Mucosa of descending colon (tissue), 3 donors: ENCODE measurements at regions not wholly inside any gene's neighbourhood (a gene's known extent, or its start where the extent isn't known, plus 50 kb on each side); places are given as distances from the start of the nearest gene placed in this dataset.

Experiments
- ATAC-seq: fragments of 200-7000 bp; cut with Tn5 transposase; one replicate; pipeline ENCODE4 v1.9.1; 2020; ENCODE audit warnings: mild to moderate bottlenecking, moderate library complexity
- DNase-seq, 3 donors: peaks; one replicate each; pipeline ENCODE4 v3.0.0-alpha.2; 2020
- H3K36me3 ChIP-seq: fragments of 200-600 bp; one replicate; pipeline ENCODE4 v1.8.0; 2021; ENCODE audit warnings: low read depth, mild to moderate bottlenecking
- H3K4me1 ChIP-seq: fragments of 200-600 bp; one replicate; pipeline ENCODE4 v1.8.0; 2021; ENCODE audit warnings: low read depth, mild to moderate bottlenecking
- H3K4me3 ChIP-seq: fragments of 200-600 bp; one replicate; pipeline ENCODE4 v1.8.0; 2021; ENCODE audit warnings: mild to moderate bottlenecking
- H3K9me3 ChIP-seq: fragments of 200-600 bp; one replicate; pipeline ENCODE4 v1.8.0; 2021; ENCODE audit warnings: mild to moderate bottlenecking
- intact Hi-C, 2 donors: fragments of 100-400 bp; cut with DNase I in 1 of 2; cut with micrococcal nuclease in 1 of 2; formaldehyde crosslinking; loops; one replicate each; pipeline versions ENCODE4 v1.11.0 to v1.11.1; 2022; cut with DNase I, micrococcal nuclease
- TF ChIP-seq, protein P1 (sequence below): fragments of 200-600 bp; IDR thresholded peaks from one replicate; pipeline ENCODE4 v1.8.0; 2022; ENCODE audit warnings: antibody characterized with exemption, mild to moderate bottlenecking
- donor health status: DM: no; HTN: no; CAD: no; lungs with moderate emphysema.
- donor health status: DM: no; HTN: no; CAD: no.
- donor health status: DM: no; HTN: yes; CAD: no.

GRCh38 chr10:120999868-121000267 lies 148.7 kb downstream of the WDR11 start:
- H3K4me3 ChIP-seq, result no peak overlapping the region
- no peaks in the 10 kb centered on the region for H3K9me3 ChIP-seq
- intact Hi-C loops, result no loop called here
- DNase-seq (no peak), ATAC-seq (no peak)
- TF ChIP-seq, protein P1, sequence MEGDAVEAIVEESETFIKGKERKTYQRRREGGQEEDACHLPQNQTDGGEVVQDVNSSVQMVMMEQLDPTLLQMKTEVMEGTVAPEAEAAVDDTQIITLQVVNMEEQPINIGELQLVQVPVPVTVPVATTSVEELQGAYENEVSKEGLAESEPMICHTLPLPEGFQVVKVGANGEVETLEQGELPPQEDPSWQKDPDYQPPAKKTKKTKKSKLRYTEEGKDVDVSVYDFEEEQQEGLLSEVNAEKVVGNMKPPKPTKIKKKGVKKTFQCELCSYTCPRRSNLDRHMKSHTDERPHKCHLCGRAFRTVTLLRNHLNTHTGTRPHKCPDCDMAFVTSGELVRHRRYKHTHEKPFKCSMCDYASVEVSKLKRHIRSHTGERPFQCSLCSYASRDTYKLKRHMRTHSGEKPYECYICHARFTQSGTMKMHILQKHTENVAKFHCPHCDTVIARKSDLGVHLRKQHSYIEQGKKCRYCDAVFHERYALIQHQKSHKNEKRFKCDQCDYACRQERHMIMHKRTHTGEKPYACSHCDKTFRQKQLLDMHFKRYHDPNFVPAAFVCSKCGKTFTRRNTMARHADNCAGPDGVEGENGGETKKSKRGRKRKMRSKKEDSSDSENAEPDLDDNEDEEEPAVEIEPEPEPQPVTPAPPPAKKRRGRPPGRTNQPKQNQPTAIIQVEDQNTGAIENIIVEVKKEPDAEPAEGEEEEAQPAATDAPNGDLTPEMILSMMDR, result no peak
- H3K4me1 ChIP-seq, result peaks cover 9% of the 10 kb centered on the region
- H3K36me3 ChIP-seq, result no peaks in the 10 kb centered on the region

DNA sequence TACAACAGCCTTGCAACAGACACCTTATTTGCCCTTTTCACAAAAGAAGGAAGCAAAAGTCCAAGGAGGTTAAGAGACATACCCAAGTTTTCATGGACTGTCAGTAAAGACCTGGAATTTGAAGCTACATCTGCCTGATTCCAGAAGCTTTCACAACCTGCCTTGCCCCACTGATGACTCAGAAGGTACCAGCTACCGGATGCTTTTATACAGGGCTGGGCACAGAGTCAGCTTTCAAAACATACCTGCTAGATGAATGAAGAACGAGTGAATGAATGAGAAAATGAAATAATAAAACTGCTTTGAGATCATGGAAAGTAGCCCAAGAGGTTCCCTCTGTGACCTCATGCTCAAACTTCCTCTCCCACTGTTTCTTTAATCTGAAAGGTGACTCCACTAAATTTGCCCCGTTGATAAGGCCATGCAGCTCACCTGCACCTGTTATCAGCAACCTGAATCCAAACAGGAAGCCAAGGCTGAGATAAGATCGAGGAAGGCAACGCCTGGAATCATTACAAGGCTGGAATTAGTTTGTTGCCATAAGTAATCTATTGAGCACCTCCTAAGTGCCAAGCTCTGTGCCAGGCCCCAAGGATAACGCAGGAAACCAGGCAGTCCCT lies 151.5 kb downstream of the WDR11 start:
- Histone ChIP-seq H3K4me1 (peaks cover 4% of the 10 kb centered on the region), H3K4me3 (no peak overlapping the region), H3K9me3 (peaks cover 22% of the 10 kb centered on the region), H3K36me3 (no peaks in the 10 kb centered on the region)
- DNase-seq (peak in 2 of 3 donors; percentile 46 to 50), ATAC-seq (peak; percentile 94)
- intact Hi-C loops, result no loop called here
- TF ChIP-seq, protein P1, result no peak

DNA sequence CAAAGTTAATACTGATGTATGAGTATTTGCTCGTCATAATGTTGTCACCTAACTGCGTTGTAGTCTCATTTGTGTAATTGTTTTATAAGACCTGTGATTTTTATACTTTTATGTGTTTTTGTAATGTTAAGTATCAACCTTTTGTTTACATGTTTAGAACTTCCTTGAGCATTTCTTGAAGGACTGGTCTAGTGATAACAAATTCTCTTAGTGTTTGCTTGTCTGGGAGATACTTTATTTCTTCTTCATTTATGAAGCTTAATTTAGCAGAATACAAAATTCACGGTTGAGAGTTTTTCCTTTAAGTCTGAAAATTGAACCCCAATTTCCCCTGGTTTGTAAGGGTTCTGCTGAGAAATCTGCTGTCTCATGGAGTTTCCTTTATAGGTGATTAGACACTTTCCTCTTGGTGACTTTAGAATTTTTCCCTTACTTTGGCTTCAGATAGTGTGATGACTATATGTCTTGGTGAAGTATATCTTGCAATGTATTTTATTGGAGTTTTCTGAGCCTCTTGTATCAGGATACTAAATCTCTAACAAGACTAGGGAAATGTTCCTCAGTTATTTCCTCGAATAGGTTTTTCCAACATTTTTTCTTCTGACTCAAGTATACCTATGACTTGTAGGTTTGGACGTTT lies 154.9 kb downstream of the WDR11 start:
- ATAC-seq, result no peak
- peaks cover 4% of the 10 kb centered on the region for H3K4me1 ChIP-seq
- no peak for DNase-seq
- H3K4me3 ChIP-seq, result no peak overlapping the region
- intact Hi-C loops, result no loop called here
- peaks cover 22% of the 10 kb centered on the region for H3K9me3 ChIP-seq
- no peaks in the 10 kb centered on the region for H3K36me3 ChIP-seq
- TF ChIP-seq, protein P1, result no peak

- Histone ChIP-seq H3K4me3 (no peak overlapping the region), H3K36me3 (no peaks in the 10 kb centered on the region), H3K9me3 (peaks cover 22% of the 10 kb centered on the region), H3K4me1 (peaks cover 2% of the 10 kb centered on the region)
- DNase-seq (no peak), ATAC-seq (no peak)
- TF ChIP-seq, protein P1, result no peak
- intact Hi-C loops, result no loop called here
These were observed 156.1 kb downstream of the WDR11 start for GRCh38 chr10:121007264-121007663.

DNA sequence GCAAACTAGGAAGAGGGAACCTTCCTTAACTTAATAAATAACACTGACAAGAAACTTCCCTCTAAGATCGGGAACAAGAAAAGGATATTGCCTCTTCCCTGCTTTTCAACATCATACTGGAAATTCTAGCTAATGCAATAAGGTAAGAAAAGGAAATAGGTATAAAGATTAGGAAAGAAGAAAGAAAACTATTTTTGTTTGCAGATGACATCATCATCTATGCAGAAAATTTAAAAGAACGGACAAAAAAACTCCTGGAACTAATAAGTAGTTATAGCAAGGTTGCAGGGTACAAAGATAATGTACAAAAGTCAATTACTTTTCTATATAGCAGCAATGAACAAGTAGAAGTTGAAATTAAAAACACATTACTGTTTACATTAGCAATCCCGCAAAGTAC lies 164.8 kb downstream of the WDR11 start:
- no peak for ATAC-seq
- TF ChIP-seq, protein P1, result no peak

More for the DNA sequence above, 164.8 kb downstream of the WDR11 start:
- intact Hi-C loops, result no loop called here
- no peak overlapping the region for H3K4me3 ChIP-seq
- H3K4me1 ChIP-seq, result no peaks in the 10 kb centered on the region
- H3K9me3 ChIP-seq, result no peaks in the 10 kb centered on the region
- no peak for DNase-seq
- H3K36me3 ChIP-seq, result no peaks in the 10 kb centered on the region
